Vagina (tissue), 2 donors: ENCODE measurements at regions not wholly inside any gene's neighbourhood (a gene's known extent, or its start where the extent isn't known, plus 50 kb on each side); places are given as distances from the start of the nearest gene placed in this dataset.

Source experiments
- DNase-seq, 2 donors: peaks; one replicate each; pipeline ENCODE4 v3.0.0-alpha.2; 2017; ENCODE audit errors: extremely low spot score in 2 of 2
- H3K27ac ChIP-seq: fragments of 200-600 bp; sonication (generic); one replicate; pipeline ENCODE4 v1.5.1; 2019
- H3K27me3 ChIP-seq: fragments of 200-600 bp; sonication (generic); one replicate; pipeline ENCODE4 v1.5.1; 2019
- H3K36me3 ChIP-seq, 2 donors: fragments of 200-600 bp; sonication (generic); one replicate each; pipeline ENCODE4 v1.5.1; 2017 to 2019
- H3K4me1 ChIP-seq: fragments of 200-600 bp; sonication (generic); one replicate; pipeline ENCODE4 v1.5.1; 2019
- H3K4me3 ChIP-seq, 2 donors: fragments of 200-600 bp; sonication (generic); 1 replicate in 1 of 2; 2 replicates in 1 of 2; pipeline ENCODE4 v1.5.1; 2016 to 2019
- H3K9me3 ChIP-seq: fragments of 200-600 bp; sonication (generic); one replicate; pipeline ENCODE4 v1.5.1; 2019
- CTCF ChIP-seq, 3 experiments: fragments of 450-650 bp in 2 of 3; fragments of 200-600 bp in 1 of 3; sonication (generic) in 1 of 3; IDR thresholded peaks; one replicate each; pipeline ENCODE4 v1.5.1; 2017 to 2019; ENCODE audit warnings: antibody characterized with exemption in 3 of 3, mild to moderate bottlenecking in 2 of 3, moderate library complexity in 2 of 3
- POLR2A ChIP-seq, 2 donors: fragments of 450-650 bp; IDR thresholded peaks; one replicate each; pipeline ENCODE4 v1.6.1; 2017; ENCODE audit warnings: antibody characterized with exemption in 2 of 2, mild to moderate bottlenecking in 2 of 2, moderate library complexity in 2 of 2
- POLR2AphosphoS5 ChIP-seq, 2 donors: sonication (generic); formaldehyde crosslinking; IDR thresholded peaks; one replicate each; pipeline ENCODE4 v1.9.0; 2017; ENCODE audit warnings: antibody characterized with exemption in 2 of 2, mild to moderate bottlenecking in 2 of 2, low read depth in 1 of 2; ENCODE audit not compliant: insufficient read depth in 1 of 2
- intact Hi-C: fragments of 100-400 bp; cut with DNase I; formaldehyde crosslinking; loops from one replicate; pipeline ENCODE4 v1.15.1; 2023

DNA sequence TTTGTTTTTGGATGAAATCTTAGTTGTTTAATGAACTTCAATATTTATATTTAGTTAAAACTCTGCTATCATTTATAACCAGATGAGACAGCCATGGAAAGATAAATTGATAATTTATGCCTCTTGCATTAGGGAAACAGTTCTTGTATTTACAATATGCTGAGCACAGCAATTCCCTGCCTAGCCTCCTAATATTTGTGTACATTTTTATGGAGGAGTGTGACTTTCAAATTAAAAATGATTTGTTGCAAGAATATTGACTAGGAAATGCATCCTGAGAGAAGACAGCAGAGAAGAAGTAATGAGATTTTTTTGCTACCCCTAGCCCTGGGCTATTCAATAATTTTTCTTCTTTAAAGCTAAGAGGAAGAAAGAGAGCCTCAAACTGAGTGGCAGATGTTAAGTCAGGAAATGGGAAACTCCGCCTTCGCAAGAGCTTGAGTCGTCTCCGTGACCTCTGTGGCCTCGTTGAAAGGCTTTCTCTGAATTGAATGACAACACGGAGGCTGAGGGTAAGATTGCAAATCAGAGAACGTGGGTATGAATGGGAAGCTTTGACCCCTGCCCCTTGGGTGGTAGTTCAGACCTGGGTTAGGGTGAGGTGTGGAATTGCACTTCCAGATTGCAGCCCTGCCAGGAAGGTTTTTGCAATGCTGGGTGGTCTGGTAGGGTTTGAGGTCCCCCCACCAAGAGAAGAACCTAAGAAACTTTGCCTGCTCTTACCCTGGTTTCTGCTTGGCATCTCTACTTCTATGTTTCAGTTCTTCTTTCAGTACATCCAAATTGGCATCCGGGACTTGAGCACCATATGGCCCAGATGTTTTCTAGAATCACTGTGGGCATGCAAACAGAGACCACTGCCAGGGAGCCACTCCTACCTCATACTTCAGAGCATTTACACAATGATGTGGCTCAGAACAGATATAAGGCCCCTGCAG, 210.3 kb upstream of the RBMS1 start:
- DNase-seq = no peak
- H3K36me3 ChIP-seq = no peaks in the 10 kb centered on the region
- no peaks in the 10 kb centered on the region for H3K4me1 ChIP-seq
- H3K4me3 ChIP-seq = no peak overlapping the region
- no peaks in the 10 kb centered on the region for H3K27me3 ChIP-seq
- TF ChIP-seq CTCF (IDR thresholded peaks at IDR 0.05) (no peak), POLR2A (IDR thresholded peaks at IDR 0.05) (no peak), POLR2AphosphoS5 (IDR thresholded peaks at IDR 0.05; ENCODE audit: insufficient read depth in 1 of 2, low read depth in 1 of 2) (no peak)
- no peaks in the 10 kb centered on the region for H3K9me3 ChIP-seq
- intact Hi-C loops = no loop called here
- H3K27ac ChIP-seq = no peak overlapping the region

DNA sequence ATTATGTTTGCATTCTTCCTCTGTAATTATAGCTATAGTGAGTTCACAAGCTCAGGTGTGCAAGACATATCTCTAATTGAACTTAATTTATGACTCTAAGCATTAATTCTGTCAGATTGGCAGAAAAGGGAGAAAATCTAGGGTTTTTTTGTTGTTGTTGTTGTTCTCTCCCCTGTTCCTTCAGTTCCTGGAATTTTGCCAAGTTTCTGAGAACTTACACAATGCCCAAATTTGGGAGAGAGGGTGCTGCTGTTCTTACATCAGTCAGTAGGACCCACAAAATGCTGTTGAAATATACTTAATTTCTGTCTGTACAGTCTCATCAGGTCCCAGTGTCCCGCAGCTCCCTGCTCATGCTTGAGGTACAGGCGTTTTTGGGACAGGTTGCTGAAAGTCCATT, 221.8 kb upstream of the RBMS1 start:
- H3K27me3 ChIP-seq = no peaks in the 10 kb centered on the region
- H3K36me3 ChIP-seq = no peaks in the 10 kb centered on the region
- no peak for TF ChIP-seq POLR2A (IDR thresholded peaks at IDR 0.05)
- no peak overlapping the region for H3K27ac ChIP-seq
- no peak overlapping the region for H3K4me3 ChIP-seq
- DNase-seq = no peak
- H3K9me3 ChIP-seq = no peaks in the 10 kb centered on the region
- intact Hi-C loops = no loop called here
- H3K4me1 ChIP-seq = no peaks in the 10 kb centered on the region

DNA sequence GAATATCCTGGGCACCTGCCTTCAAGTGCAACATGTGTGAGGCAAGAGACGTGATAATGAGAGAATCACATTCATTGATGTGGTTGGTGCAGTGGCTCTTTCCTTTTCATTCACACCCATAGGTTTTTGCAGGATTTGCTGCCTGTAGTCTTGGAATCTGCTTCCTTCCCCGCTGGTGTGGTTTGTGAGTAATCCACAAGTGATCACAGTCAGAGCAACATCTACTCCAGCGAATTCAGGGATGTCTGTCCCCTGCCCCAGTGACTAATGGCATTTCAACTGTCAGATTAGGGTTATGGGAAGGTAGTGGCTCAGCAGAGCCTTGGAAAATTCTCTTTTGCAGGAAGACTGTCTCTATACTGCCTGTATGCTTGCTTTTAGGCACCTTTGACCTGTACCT, 225.5 kb upstream of the RBMS1 start:
- Histone ChIP-seq H3K9me3 (no peaks in the 10 kb centered on the region), H3K4me3 (no peak overlapping the region), H3K27ac (no peak overlapping the region), H3K4me1 (no peaks in the 10 kb centered on the region), H3K36me3 (no peaks in the 10 kb centered on the region), H3K27me3 (no peaks in the 10 kb centered on the region)
- intact Hi-C loops = no loop called here
- TF ChIP-seq POLR2A (IDR thresholded peaks at IDR 0.05) = no peak
- TF ChIP-seq CTCF (IDR thresholded peaks at IDR 0.05) = no peak
- no peak for TF ChIP-seq POLR2AphosphoS5 (IDR thresholded peaks at IDR 0.05; ENCODE audit: insufficient read depth in 1 of 2, low read depth in 1 of 2)
- no peak for DNase-seq

- TF ChIP-seq POLR2AphosphoS5 (IDR thresholded peaks at IDR 0.05; ENCODE audit: insufficient read depth in 1 of 2, low read depth in 1 of 2) (no peak), POLR2A (IDR thresholded peaks at IDR 0.05) (no peak), CTCF (IDR thresholded peaks at IDR 0.05) (no peak)
- Histone ChIP-seq H3K27me3 (no peaks in the 10 kb centered on the region), H3K27ac (no peak overlapping the region), H3K4me1 (no peaks in the 10 kb centered on the region), H3K4me3 (no peak overlapping the region), H3K9me3 (no peaks in the 10 kb centered on the region), H3K36me3 (no peaks in the 10 kb centered on the region)
- intact Hi-C loops = no loop called here
- no peak for DNase-seq
Observed at GRCh38 chr2:160720098-160720497, 226.5 kb upstream of the RBMS1 start.

DNA sequence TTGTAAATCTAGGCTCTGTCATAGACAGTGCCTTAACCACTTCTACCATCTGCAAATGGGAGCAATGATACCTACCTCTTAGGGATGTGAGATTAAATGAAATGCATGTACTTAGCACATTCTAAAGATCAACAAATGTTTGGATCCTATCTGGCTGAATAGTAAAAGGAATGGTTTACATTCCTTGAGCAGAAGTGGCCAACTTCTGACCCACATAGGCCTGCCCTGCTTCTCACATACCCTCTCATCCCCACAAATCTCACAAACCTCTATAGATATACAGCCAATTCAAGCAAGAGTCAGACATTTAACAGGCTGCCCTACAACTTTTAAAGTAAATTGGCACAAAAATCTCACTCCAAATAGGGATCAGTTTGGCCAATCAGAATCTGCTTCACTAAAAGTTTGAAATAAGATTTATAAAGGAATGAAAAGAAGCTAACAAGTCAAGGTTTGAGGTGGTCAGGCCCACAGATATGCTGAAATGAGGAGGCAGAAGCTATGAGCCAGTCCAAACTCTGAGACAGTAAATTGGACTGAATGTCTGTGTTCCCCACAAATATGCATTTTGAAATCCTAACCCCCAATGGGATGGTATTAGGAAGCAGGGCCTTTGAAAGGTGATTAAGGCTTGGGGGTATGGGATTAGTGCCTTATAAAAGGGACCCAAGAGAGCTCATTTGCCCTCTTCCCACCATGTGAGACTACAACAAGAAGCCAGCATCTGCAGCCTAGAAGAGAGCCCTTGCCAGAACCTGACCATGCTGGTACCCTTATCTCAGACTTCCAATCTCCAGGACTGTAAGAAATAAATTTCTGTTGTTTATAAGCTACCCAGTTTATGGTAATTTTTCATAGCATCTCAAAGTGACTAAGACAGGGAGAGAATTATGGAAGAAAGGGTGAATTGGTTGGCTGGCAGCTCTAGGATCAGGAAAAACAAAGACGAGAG, 227.8 kb upstream of the RBMS1 start:
- DNase-seq = no peak
- Histone ChIP-seq H3K27ac (no peak overlapping the region), H3K4me1 (no peaks in the 10 kb centered on the region), H3K9me3 (no peaks in the 10 kb centered on the region), H3K27me3 (no peaks in the 10 kb centered on the region), H3K36me3 (no peaks in the 10 kb centered on the region), H3K4me3 (no peak overlapping the region)
- intact Hi-C loops = no loop called here
- TF ChIP-seq CTCF (IDR thresholded peaks at IDR 0.05) = no peak
- TF ChIP-seq POLR2A (IDR thresholded peaks at IDR 0.05) = no peak
- no peak for TF ChIP-seq POLR2AphosphoS5 (IDR thresholded peaks at IDR 0.05; ENCODE audit: insufficient read depth in 1 of 2, low read depth in 1 of 2)
